ENCODE measurements at regions not wholly inside any gene's neighbourhood (a gene's known extent, or its start where the extent isn't known, plus 50 kb on each side); places are given as distances from the start of the nearest gene placed in this dataset.

- no peak for TF ChIP-seq POLR2AphosphoS5 (IDR thresholded peaks at IDR 0.05)
- no peak for TF ChIP-seq CTCF (IDR thresholded peaks at IDR 0.05)
Observed at GRCh38 chr1:82515650-82516049, 714.9 kb downstream of the ADGRL2 start.
